ENCODE measurements at regions not wholly inside any gene's neighbourhood (a gene's known extent, or its start where the extent isn't known, plus 50 kb on each side); places are given as distances from the start of the nearest gene placed in this dataset.

GRCh38 chr19:32227561-32228165, 117.7 kb upstream of the ZNF507 start:
- peak; percentile 26 to 55 (median 53); a peak in 3 of 4 replicates for TF ChIP-seq CTCF (IDR thresholded peaks at IDR 0.05; ENCODE audit: control extremely low read depth in 1 of 3, insufficient read depth in 1 of 3, low read depth in 1 of 3, low read length in 3 of 3)
- no peak for TF ChIP-seq EGR1 (IDR thresholded peaks at IDR 0.05; ENCODE audit: borderline replicate concordance, low read depth, low read length)
- no peak for TF ChIP-seq TBP (IDR thresholded peaks at IDR 0.05; ENCODE audit: low read depth, low read length)
- no peak for TF ChIP-seq TCF12 (IDR thresholded peaks at IDR 0.05; ENCODE audit: low read depth, low read length)
- TF ChIP-seq CEBPB (IDR thresholded peaks at IDR 0.05; ENCODE audit: low read depth, low read length), result no peak
- TF ChIP-seq YY1 (IDR thresholded peaks at IDR 0.05; ENCODE audit: low read depth, low read length), result no peak
- no peak for TF ChIP-seq GTF2F1 (IDR thresholded peaks at IDR 0.05; ENCODE audit: borderline replicate concordance, low read depth, low read length)
- TF ChIP-seq BCL11A (IDR thresholded peaks at IDR 0.05; ENCODE audit: low read depth in 2 of 2, low read length in 2 of 2), result no peak
- no peak for TF ChIP-seq EZH2 (IDR thresholded peaks at IDR 0.05; ENCODE audit: low read depth, low read length, severe bottlenecking)
